GM12864 (cell line): ENCODE measurements at regions not wholly inside any gene's neighbourhood (a gene's known extent, or its start where the extent isn't known, plus 50 kb on each side); places are given as distances from the start of the nearest gene placed in this dataset.

ENCODE experiments used
- DNase-seq: peaks from one replicate; pipeline ENCODE4 v3.0.0-alpha.2; 2011; ENCODE audit warnings: low read depth
- H3K4me3 ChIP-seq: 2 replicates; pipeline ENCODE4 v1.5.1; 2011; ENCODE audit warnings: mild to moderate bottlenecking, low read depth, low read length, control low read depth
- CTCF ChIP-seq: IDR thresholded peaks from 2 replicates; pipeline ENCODE4 v1.5.1; 2011; ENCODE audit warnings: low read depth, mild to moderate bottlenecking, moderate library complexity, low read length, control low read depth, inconsistent platforms; ENCODE audit errors: missing control alignments

DNA sequence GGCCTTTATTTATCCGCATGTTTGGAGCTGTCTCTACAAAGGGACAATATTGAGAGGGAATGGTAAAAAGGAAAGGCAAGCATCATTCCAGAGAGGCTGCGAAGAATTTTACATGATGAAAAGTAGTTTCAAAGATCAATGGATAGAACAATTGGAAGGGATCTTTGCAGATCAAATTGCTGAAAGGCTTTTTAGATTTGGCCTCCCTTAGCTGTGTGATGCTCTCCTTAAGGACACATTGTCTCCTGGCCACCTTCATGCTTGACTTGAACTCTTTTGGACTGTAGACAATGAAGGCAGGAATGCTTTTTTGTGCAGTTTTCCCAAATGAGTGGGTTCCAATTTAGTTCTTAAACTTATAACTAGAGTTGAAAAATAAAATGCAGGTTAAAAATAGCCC, 344.7 kb downstream of the ARL4A start:
- no peak for TF ChIP-seq CTCF
- H3K4me3 ChIP-seq = no peak overlapping the region
- no peak for DNase-seq

GRCh38 chr7:13032576-13032975, 345.1 kb downstream of the ARL4A start:
- no peak for DNase-seq
- no peak overlapping the region for H3K4me3 ChIP-seq
- TF ChIP-seq CTCF = no peak

DNA sequence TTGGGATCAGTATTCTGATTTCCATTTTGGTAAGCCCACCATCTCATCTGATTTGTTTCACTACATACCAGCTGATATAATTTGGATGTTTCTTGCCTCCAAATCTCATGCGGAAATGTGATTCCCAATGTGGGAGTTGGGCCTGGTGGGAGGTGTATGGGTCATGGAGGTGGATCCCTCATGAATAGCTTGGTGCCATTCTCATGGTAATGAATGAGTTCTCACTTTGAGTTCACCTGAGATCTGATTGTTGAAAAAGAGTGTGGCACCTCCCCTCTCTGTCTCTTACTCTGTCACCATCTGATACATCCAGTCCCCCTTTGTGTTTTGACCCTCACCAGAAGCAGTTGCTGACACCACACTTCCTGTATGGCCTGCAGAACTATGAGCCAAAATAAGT, 347.3 kb downstream of the ARL4A start:
- no peak for DNase-seq
- no peak for TF ChIP-seq CTCF

GRCh38 chr7:13035233-13035632, 347.8 kb downstream of the ARL4A start:
- no peak for TF ChIP-seq CTCF
- DNase-seq = no peak
- H3K4me3 ChIP-seq = no peak overlapping the region

More for the DNA sequence above, 347.3 kb downstream of the ARL4A start:
- no peak overlapping the region for H3K4me3 ChIP-seq

DNA sequence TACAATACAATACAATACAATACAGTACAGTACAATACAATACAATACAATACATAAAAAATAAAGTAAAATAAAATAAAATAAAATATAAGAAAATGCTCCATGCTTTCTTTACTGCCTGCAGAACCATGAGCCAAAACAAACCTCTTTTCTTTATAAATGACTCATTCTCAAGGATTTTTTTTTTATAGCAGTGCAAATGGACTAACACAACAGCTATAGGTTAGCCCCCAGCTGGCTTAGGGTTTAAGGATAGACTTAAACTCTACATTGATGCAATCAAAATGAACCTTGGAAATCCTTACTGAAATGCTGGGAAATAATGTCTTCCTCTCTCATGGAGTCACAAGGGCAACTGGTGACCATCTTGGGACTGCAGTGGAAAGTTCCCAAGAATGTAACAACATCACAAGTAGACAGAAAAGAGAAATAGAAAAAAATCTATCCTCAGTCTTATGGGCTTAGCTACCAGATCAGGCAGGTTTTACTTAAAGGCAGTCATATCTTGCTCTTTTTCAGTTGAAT, 348.9 kb downstream of the ARL4A start:
- DNase-seq = no peak
- no peak for TF ChIP-seq CTCF
- H3K4me3 ChIP-seq = no peak overlapping the region

- no peak for DNase-seq
- TF ChIP-seq CTCF = no peak
- H3K4me3 ChIP-seq = no peak overlapping the region
Observed at GRCh38 chr7:13037216-13037615, 349.8 kb downstream of the ARL4A start.

GRCh38 chr7:13041368-13041988, 354.0 kb downstream of the ARL4A start:
- H3K4me3 ChIP-seq = no peak overlapping the region
- no peak for TF ChIP-seq CTCF
- no peak for DNase-seq
